ENCODE measurements at regions not wholly inside any gene's neighbourhood (a gene's known extent, or its start where the extent isn't known, plus 50 kb on each side); places are given as distances from the start of the nearest gene placed in this dataset.

DNA sequence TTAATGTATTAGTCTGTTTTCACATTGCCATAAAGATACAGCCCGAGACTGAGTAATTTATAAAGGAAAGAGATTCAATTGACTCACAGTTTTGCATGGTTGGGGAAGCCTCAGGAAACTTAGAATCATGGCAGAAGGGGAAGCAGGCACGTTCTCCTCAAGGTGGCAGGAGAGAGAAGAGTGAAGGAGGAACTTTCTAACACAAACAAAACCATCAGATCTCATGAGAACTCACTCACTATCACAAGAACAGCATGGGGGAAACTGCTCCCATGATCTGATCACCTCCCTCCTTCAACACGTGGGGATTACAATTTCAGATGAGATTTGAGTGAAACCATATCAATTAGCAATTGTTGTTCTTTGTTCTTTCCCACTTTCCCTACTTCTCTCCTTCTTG, 689.0 kb upstream of the SLITRK1 start:
- H3K27ac ChIP-seq = no peak overlapping the region
- H3K4me1 ChIP-seq (replicated peaks in 1 of 2) = no peaks in the 10 kb centered on the region
- H3K27me3 ChIP-seq = no peaks in the 10 kb centered on the region
- intact Hi-C loops (cut with DNase I) = no loop called here
- no peaks in the 10 kb centered on the region for H3K9me3 ChIP-seq (replicated peaks in 1 of 3)
- TF ChIP-seq, protein P1, sequence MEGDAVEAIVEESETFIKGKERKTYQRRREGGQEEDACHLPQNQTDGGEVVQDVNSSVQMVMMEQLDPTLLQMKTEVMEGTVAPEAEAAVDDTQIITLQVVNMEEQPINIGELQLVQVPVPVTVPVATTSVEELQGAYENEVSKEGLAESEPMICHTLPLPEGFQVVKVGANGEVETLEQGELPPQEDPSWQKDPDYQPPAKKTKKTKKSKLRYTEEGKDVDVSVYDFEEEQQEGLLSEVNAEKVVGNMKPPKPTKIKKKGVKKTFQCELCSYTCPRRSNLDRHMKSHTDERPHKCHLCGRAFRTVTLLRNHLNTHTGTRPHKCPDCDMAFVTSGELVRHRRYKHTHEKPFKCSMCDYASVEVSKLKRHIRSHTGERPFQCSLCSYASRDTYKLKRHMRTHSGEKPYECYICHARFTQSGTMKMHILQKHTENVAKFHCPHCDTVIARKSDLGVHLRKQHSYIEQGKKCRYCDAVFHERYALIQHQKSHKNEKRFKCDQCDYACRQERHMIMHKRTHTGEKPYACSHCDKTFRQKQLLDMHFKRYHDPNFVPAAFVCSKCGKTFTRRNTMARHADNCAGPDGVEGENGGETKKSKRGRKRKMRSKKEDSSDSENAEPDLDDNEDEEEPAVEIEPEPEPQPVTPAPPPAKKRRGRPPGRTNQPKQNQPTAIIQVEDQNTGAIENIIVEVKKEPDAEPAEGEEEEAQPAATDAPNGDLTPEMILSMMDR (IDR thresholded peaks at IDR 0.05) = no peak
- no peak for TF ChIP-seq POLR2A (IDR thresholded peaks at IDR 0.05)
- 65 to 80% (median 73%) methylated on average over 3 of the region's 3 CpGs for WGBS, 4 donors
- no peaks in the 10 kb centered on the region for H3K36me3 ChIP-seq (replicated peaks in 1 of 2)
- H3K4me3 ChIP-seq = no peak overlapping the region
- DNase-seq = no peak

DNA sequence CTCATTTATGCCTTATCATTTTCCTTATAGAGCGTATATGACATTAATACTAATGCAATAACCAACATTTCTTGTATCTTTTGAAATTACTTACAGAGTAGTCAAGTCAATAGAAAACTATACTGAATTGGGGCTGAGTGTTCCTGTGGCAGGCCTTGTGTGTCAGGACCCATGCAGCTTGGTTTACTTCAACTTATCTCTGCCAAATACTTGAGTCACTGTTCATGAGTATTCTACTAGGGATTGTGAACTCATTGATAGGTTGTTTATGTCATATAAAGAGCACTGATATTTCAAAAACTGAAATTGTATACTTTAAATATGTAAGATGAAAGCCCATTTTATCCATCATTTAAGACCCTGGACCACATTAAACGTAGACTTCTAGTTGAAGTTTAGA, 688.6 kb upstream of the SLITRK1 start:
- Histone ChIP-seq H3K4me1 (replicated peaks in 1 of 2) (no peaks in the 10 kb centered on the region), H3K4me3 (no peak overlapping the region), H3K36me3 (replicated peaks in 1 of 2) (no peaks in the 10 kb centered on the region), H3K27ac (no peak overlapping the region), H3K9me3 (replicated peaks in 1 of 3) (no peaks in the 10 kb centered on the region), H3K27me3 (no peaks in the 10 kb centered on the region)
- intact Hi-C loops (cut with DNase I) = no loop called here
- no peak for DNase-seq
- TF ChIP-seq, protein P1 (IDR thresholded peaks at IDR 0.05) = no peak
- no peak for TF ChIP-seq POLR2A (IDR thresholded peaks at IDR 0.05)
- WGBS, 4 donors = 78 to 88% (median 87%) methylated on average over 2 of the region's 2 CpGs

DNA sequence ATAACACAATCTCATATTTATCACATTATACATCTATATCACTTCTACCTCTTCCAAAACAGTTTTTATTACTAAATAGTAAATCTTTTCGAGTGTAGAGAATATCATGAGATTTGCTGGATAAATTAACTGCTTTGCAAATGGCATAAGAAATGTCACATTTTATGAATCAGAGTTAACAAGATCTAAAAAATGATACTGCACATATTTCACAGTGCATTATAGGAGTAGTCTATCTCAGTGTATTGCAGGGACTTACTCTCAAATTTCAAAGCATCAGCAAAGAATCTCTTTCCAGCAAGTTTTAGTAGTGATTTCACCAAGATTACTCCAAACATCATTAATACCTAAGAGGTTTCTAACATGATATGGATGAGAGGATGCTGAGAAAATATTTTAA, 687.1 kb upstream of the SLITRK1 start:
- WGBS, 4 donors = 64 to 79% (median 67%) methylated on average over 1 of the region's 1 CpG
- no peak for DNase-seq
- intact Hi-C loops (cut with DNase I) = no loop called here
- Histone ChIP-seq H3K36me3 (replicated peaks in 1 of 2) (no peaks in the 10 kb centered on the region), H3K27me3 (no peaks in the 10 kb centered on the region), H3K9me3 (replicated peaks in 1 of 3) (no peaks in the 10 kb centered on the region), H3K27ac (no peak overlapping the region), H3K4me1 (replicated peaks in 1 of 2) (no peaks in the 10 kb centered on the region), H3K4me3 (no peak overlapping the region)
- no peak for TF ChIP-seq POLR2A (IDR thresholded peaks at IDR 0.05)
- TF ChIP-seq, protein P1 (IDR thresholded peaks at IDR 0.05) = no peak

DNA sequence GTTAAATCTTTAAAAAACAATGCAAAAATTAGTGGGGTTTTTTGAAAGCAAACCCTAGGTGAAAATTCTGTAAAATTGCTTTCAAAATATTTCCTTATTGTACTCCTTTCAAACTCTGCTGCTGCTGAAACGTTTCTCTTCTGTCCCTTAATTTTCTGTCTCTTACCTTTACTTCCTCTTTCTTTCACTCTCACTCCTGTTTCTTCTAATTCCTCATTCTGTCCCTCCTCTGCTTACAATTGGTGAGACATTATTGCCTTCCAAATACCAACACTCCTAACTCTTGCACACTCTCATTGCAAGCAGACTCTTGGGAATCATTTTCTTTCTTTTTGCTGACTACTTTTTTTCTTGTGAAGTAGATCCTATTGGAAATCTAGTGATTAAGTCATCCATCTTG, 685.6 kb upstream of the SLITRK1 start:
- Histone ChIP-seq H3K9me3 (replicated peaks in 1 of 3) (no peaks in the 10 kb centered on the region), H3K27me3 (no peaks in the 10 kb centered on the region), H3K4me3 (no peak overlapping the region), H3K27ac (no peak overlapping the region), H3K4me1 (replicated peaks in 1 of 2) (no peaks in the 10 kb centered on the region), H3K36me3 (replicated peaks in 1 of 2) (no peaks in the 10 kb centered on the region)
- TF ChIP-seq, protein P1 (IDR thresholded peaks at IDR 0.05) = no peak
- TF ChIP-seq POLR2A (IDR thresholded peaks at IDR 0.05) = no peak
- WGBS, 4 donors = 27 to 42% (median 35%) methylated on average over 1 of the region's 1 CpG
- intact Hi-C loops (cut with DNase I) = no loop called here
- no peak for DNase-seq

Measured in adrenal gland (tissue), 9 donors.